ENCODE measurements at regions not wholly inside any gene's neighbourhood (a gene's known extent, or its start where the extent isn't known, plus 50 kb on each side); places are given as distances from the start of the nearest gene placed in this dataset.

- no peak overlapping the region for H3K4me2 ChIP-seq (replicated peaks; ENCODE audit: extremely low read depth, low read length, poor library complexity, severe bottlenecking)
- no peak for DNase-seq
- peaks cover 0 to 7% (median 2%) of the 10 kb centered on the region in 7 donors for H3K9me3 Mint-ChIP-seq
- no peak overlapping the region for H3K4me3 ChIP-seq (replicated peaks in 1 of 3; ENCODE audit: low read depth in 2 of 3, low read length in 3 of 3)
- H3K36me3 Mint-ChIP-seq: peaks cover 2 to 3% of the 10 kb centered on the region in 2 donors
- no peak overlapping the region for H3K27ac Mint-ChIP-seq
- TF ChIP-seq, protein P1, sequence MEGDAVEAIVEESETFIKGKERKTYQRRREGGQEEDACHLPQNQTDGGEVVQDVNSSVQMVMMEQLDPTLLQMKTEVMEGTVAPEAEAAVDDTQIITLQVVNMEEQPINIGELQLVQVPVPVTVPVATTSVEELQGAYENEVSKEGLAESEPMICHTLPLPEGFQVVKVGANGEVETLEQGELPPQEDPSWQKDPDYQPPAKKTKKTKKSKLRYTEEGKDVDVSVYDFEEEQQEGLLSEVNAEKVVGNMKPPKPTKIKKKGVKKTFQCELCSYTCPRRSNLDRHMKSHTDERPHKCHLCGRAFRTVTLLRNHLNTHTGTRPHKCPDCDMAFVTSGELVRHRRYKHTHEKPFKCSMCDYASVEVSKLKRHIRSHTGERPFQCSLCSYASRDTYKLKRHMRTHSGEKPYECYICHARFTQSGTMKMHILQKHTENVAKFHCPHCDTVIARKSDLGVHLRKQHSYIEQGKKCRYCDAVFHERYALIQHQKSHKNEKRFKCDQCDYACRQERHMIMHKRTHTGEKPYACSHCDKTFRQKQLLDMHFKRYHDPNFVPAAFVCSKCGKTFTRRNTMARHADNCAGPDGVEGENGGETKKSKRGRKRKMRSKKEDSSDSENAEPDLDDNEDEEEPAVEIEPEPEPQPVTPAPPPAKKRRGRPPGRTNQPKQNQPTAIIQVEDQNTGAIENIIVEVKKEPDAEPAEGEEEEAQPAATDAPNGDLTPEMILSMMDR (IDR thresholded peaks at IDR 0.05): no peak
- no peak overlapping the region for H2AFZ ChIP-seq (ENCODE audit: insufficient read depth, low read depth, low read length, poor library complexity, severe bottlenecking)
- intact Hi-C loops (cut with micrococcal nuclease): no loop called here
- H3K36me3 ChIP-seq (replicated peaks in 1 of 2; ENCODE audit: control insufficient read depth in 1 of 2, insufficient read depth in 2 of 2, low read length in 2 of 2): no peaks in the 10 kb centered on the region
- peaks cover 5 to 6% of the 10 kb centered on the region in 2 donors for H3K27me3 ChIP-seq (ENCODE audit: control insufficient read depth in 2 of 2, insufficient read depth in 2 of 2, low read length in 2 of 2)
- H3K79me2 ChIP-seq (ENCODE audit: insufficient read depth, low read length): no peaks in the 10 kb centered on the region
- no peaks in the 10 kb centered on the region for H4K20me1 ChIP-seq (ENCODE audit: insufficient read depth, low read length)
- peaks cover 10 to 17% of the 10 kb centered on the region in 2 donors for H3K4me1 ChIP-seq (ENCODE audit: control insufficient read depth in 1 of 2, insufficient read depth in 2 of 2, low read length in 2 of 2)
- no peaks in the 10 kb centered on the region for H3K9me3 ChIP-seq (replicated peaks in 1 of 2; ENCODE audit: control insufficient read depth in 1 of 2, insufficient read depth in 1 of 2, low read length in 2 of 2)
- peaks cover 0 to 13% (median 11%) of the 10 kb centered on the region in 3 donors for H3K27me3 Mint-ChIP-seq (ENCODE audit: low read depth in 3 of 3)
- no peak overlapping the region for H3K4me3 Mint-ChIP-seq
- H3K27ac ChIP-seq (ENCODE audit: low read depth in 1 of 2, low read length in 2 of 2): no peak overlapping the region
- no peak overlapping the region for H3K9ac ChIP-seq (ENCODE audit: insufficient read depth, low read length, poor library complexity, severe bottlenecking)
- H3K4me1 Mint-ChIP-seq: peaks cover 19% of the 10 kb centered on the region
These were observed 169.3 kb upstream of the LRRN1 start for GRCh38 chr3:3629911-3630310.

DNA sequence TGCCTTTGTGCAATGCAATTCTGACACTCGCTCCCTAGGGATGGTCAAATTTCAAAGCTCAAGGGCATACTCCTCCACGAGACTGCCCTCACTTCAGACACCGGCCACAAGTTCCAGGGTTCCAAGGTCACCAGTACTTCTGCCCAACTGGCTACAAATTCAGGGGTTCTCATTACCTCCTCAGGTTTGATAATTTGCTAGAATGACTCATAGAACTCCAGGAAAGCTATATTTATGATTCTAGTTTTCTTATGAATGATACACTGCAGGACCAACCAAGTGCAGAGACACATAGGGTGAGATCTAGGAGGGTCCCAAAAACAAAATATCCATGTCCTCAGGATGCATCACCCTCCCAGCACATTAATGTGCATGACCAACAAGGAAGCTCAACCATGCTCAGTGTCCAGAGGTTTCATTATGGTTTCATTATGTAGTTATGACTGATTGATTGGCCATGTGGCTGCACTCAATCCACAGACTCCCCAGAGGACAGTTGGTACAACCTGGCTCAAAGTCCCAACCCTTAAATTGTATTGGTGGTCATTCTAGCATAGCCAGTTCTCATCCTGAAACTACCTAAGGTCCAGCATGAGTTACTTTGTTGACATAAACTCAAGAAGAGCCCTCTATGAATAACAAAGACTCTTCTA lies 170.4 kb upstream of the LRRN1 start:
- intact Hi-C loops (cut with micrococcal nuclease): no loop called here

More for the DNA sequence above, 170.4 kb upstream of the LRRN1 start:
- Histone ChIP-seq H3K79me2 (ENCODE audit: insufficient read depth, low read length) (no peaks in the 10 kb centered on the region), H3K27me3 (ENCODE audit: control insufficient read depth in 2 of 2, insufficient read depth in 2 of 2, low read length in 2 of 2) (peaks cover 8 to 10% of the 10 kb centered on the region in 2 donors), H3K9me3 (replicated peaks in 1 of 2; ENCODE audit: control insufficient read depth in 1 of 2, insufficient read depth in 1 of 2, low read length in 2 of 2) (no peaks in the 10 kb centered on the region), H3K9ac (ENCODE audit: insufficient read depth, low read length, poor library complexity, severe bottlenecking) (no peak overlapping the region), H2AFZ (ENCODE audit: insufficient read depth, low read depth, low read length, poor library complexity, severe bottlenecking) (no peak overlapping the region), H4K20me1 (ENCODE audit: insufficient read depth, low read length) (no peaks in the 10 kb centered on the region), H3K4me2 (replicated peaks; ENCODE audit: extremely low read depth, low read length, poor library complexity, severe bottlenecking) (no peak overlapping the region), H3K4me1 (ENCODE audit: control insufficient read depth in 1 of 2, insufficient read depth in 2 of 2, low read length in 2 of 2) (peaks cover 10 to 17% of the 10 kb centered on the region in 2 donors), H3K36me3 (replicated peaks in 1 of 2; ENCODE audit: control insufficient read depth in 1 of 2, insufficient read depth in 2 of 2, low read length in 2 of 2) (no peaks in the 10 kb centered on the region), H3K27ac (ENCODE audit: low read depth in 1 of 2, low read length in 2 of 2) (no peak overlapping the region), H3K4me3 (replicated peaks in 1 of 3; ENCODE audit: low read depth in 2 of 3, low read length in 3 of 3) (no peak overlapping the region)
- peaks cover 0 to 9% (median 4%) of the 10 kb centered on the region in 7 donors for H3K9me3 Mint-ChIP-seq
- 91% methylated on average over 3 of the region's 3 CpGs for WGBS (ENCODE audit: insufficient coverage)
- TF ChIP-seq, protein P1 (IDR thresholded peaks at IDR 0.05): no peak
- peaks cover 0 to 19% (median 13%) of the 10 kb centered on the region in 3 donors for H3K27me3 Mint-ChIP-seq (ENCODE audit: low read depth in 3 of 3)
- H3K27ac Mint-ChIP-seq: peak overlapping the region in 1 of 7 donors; percentile 36
- H3K4me1 Mint-ChIP-seq: peaks cover 19% of the 10 kb centered on the region
- H3K4me3 Mint-ChIP-seq: no peak overlapping the region
- H3K36me3 Mint-ChIP-seq: peaks cover 2 to 3% of the 10 kb centered on the region in 2 donors
- no peak for DNase-seq
